HT1080 (cell line): ENCODE measurements at regions not wholly inside any gene's neighbourhood (a gene's known extent, or its start where the extent isn't known, plus 50 kb on each side); places are given as distances from the start of the nearest gene placed in this dataset.

Source experiments
- DNase-seq: peaks from one replicate; pipeline ENCODE4 v3.0.0-alpha.2; 2015; ENCODE audit warnings: low read depth

GRCh38 chr6:139654888-139655782, 280.7 kb upstream of the CITED2 start:
- DNase-seq: no peak

DNA sequence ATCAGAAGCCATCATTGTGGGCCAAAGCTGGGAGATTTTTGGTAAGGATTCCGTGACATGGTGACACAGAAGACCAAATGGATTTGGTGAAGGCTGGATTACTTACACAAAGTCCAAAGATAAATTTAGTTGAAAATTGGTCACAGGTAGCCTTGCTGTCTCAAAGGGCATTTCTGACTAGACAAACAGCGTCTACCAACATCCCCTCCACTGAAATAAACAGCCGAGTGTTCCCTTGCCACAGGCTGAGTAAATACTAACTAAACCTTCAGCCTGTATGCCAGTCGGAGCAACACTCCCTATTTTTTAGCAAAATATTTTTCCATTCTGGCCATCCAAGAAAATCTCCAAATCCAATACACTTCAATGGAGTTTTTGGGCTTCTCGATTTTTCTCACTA, 279.9 kb upstream of the CITED2 start:
- DNase-seq: no peak

- DNase-seq: no peak
Observed at GRCh38 chr6:139653111-139653510, 278.7 kb upstream of the CITED2 start.

DNA sequence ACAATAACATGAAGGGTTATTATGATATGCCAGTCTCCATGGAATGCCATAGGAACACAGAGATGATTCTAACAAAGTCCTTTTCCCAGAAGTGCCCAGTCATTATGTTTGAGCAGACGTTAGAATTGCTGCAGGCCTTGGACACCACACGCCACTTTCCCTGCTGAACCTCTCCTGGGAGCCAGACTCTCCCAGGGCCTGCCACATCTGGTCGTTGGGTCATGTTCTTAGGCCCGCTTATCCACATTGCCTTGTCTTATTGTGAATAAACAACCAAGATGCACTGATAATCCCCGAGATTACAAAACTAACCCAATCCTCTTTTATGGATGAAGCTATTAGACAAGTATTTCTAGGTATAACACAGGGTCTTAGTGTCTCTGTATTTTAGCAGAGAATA, 276.5 kb upstream of the CITED2 start:
- DNase-seq: no peak

DNA sequence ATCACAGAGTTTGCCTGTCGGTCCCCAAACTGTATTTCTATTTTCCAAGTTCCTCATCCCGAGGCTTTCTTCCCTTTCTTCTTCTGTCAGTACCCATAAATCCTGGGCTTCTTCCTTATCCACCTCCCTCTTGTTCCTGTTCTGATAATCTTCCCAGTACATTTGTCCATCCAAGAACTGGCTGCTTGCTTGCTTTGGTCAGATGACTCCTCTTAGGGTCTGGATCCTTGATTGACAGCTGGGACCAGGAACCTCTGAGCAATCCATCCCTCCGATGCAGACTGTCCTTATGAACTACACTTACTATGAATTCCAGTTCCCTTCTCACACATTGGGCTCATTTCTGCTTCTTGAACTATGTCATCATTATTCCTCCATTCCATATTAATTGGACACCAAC, 275.3 kb upstream of the CITED2 start:
- no peak for DNase-seq

GRCh38 chr6:139649128-139649527, 274.7 kb upstream of the CITED2 start:
- DNase-seq: no peak

- no peak for DNase-seq
Observed at GRCh38 chr6:139648430-139649000, 274.1 kb upstream of the CITED2 start.

GRCh38 chr6:139647841-139648240, 273.4 kb upstream of the CITED2 start:
- no peak for DNase-seq

- DNase-seq: no peak
Observed at GRCh38 chr6:139647016-139647415, 272.6 kb upstream of the CITED2 start.

- no peak for DNase-seq
Observed at GRCh38 chr6:139644821-139645220, 270.4 kb upstream of the CITED2 start.

DNA sequence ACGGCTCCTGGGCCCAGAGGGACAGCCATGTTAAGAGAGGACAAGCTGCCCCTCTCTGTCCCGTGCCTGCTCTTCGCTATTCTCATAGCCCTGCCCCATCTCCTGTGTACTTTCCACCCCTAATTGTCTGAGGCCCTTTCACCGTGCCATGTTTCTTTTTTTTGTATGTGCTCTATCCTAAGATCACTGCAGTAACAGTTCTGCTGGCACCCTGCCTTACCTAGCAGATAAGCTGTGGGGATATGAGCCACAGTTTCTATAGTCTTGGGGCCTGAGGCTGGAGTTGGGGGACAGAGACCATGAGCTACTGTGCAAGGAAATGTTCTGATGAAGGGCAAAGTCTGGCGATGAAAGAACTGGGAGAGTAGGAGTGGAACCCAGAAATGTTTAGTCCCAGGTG, 269.5 kb upstream of the CITED2 start:
- DNase-seq: no peak

GRCh38 chr6:139642346-139642745, 267.9 kb upstream of the CITED2 start:
- no peak for DNase-seq

GRCh38 chr6:139641376-139641775, 266.9 kb upstream of the CITED2 start:
- no peak for DNase-seq

GRCh38 chr6:139640921-139641320, 266.5 kb upstream of the CITED2 start:
- DNase-seq: no peak

GRCh38 chr6:139640448-139640847, 266.0 kb upstream of the CITED2 start:
- no peak for DNase-seq

DNA sequence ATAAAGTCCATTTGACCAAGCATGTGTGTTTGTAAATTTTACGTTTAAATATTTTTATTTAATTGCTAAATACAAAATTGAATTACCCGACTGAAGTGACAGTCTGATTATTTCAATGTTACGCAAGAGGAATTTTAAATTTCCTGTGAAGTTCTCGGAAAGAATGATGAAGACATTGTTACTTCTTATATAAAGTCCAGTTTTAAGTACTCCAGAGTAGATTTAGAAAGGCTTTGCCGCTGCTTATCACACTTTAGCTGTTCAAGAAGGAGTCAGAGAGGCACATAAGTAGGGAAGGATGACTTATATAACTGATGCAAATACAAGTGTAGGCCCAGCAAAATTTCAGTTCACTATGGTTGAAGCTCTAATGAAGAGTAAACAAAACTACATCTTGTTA, 265.1 kb upstream of the CITED2 start:
- no peak for DNase-seq

- DNase-seq: no peak
Observed at GRCh38 chr6:139638179-139638941, 263.9 kb upstream of the CITED2 start.

DNA sequence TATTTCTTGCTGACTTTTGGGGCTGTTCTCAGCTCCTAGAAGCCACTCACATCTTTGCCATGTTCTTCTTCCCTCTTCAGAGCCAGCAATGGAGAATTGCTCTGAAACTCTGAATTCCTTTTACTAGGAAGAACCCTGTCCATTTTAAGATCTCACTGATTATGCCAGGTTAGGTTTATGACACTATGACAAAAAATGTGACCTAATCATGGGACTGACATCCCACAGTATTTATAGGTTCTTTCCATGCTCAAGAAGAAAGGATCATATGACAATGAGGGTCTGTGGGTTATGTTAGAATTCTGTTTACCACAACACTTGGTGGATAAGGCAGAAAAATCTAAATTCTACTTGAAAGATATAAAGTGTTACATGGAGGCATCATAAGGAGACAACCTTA, 263.3 kb upstream of the CITED2 start:
- DNase-seq: no peak

DNA sequence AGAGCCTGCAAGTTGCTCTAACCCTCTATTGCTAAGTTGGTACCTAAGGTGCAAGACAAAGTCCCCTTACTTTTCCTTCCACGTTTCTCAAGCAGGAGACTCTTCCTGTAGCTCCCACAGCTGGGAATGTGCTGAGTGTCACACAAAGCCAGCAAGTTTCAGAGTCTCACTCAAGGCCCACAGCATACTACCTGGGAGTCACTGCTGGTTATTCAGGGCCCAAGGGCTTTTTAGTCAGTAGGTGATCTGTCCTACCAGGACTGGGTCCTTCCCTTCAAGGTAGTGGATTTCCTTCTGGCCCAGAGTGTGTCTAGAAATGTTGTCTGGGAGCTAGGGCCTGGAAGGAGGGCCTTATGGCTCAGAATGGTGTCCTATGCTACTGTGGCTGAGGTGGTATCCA, 261.9 kb upstream of the CITED2 start:
- no peak for DNase-seq

- no peak for DNase-seq
Observed at GRCh38 chr6:139635401-139636130, 261.1 kb upstream of the CITED2 start.

DNA sequence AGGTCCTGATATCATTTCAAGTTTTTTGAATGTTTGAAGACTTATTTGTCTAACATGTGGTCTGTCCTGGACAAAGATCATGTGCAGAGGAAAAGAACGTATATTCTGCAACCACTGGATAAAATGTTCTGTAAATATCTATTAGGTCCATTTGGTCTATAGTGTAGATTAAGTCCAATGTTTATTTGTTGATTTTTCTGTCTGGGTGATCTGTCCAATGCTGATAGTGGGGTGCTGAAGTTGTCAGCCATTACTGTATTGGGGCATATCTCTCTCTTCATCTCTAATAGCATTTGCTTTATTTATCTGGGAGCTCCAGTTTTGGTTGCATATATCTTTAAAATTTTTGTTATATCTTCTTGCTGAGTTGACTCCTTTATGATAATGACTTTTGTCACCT, 258.4 kb upstream of the CITED2 start:
- no peak for DNase-seq

GRCh38 chr6:139628270-139628669, 253.8 kb upstream of the CITED2 start:
- no peak for DNase-seq
